NCI-H1417 (cell line): ENCODE measurements at regions not wholly inside any gene's neighbourhood (a gene's known extent, or its start where the extent isn't known, plus 50 kb on each side); places are given as distances from the start of the nearest gene placed in this dataset.

Experiments used
- DNase-seq, 3 experiments: peaks; one replicate each; lab custom pipeline; 2025; lab: John Stamatoyannopoulos, UW

GRCh38 chr4:13248621-13249298, 235.4 kb downstream of the RAB28 start:
- DNase-seq = no peak

DNA sequence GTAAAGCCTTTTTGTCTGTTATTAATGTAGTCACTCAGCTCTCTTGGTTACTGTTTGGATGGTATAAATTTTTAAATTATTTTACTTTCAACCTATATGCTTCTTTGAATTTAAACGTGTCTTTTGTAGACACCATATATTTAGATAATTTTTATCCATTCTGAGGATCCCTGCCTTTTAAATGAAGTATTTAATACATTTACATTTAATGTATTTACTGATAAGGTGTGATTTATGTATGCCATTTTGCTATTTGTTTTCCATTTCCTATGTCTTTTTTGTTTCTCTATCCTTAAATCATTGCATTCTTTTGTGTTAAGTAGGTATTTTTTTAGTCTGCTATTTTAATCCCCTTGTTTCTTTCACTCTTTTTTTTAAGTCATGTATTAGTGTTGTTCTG, 238.0 kb downstream of the RAB28 start:
- no peak for DNase-seq

DNA sequence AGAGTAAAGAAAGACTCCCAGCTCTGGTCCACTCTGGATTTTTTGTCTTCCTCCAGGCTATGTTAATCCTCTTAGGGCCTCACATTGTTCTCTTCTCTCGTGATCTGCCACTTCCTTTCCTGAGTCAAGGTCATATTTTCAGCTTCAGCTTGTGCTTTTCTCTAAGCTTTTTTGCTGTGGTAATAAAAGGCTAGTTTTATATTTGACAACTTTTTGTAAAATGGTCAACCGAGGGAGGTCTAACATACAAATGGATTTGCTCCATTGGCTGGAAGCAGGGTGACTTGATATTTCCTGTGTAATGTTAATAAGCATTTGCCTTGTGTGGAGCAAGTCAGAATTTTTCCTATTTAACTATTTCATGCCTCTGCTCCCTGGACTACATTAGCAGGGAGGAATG, 239.7 kb downstream of the RAB28 start:
- DNase-seq = no peak

GRCh38 chr4:13243152-13243551, 241.0 kb downstream of the RAB28 start:
- DNase-seq = no peak

GRCh38 chr4:13240066-13240465, 244.1 kb downstream of the RAB28 start:
- DNase-seq = no peak

DNA sequence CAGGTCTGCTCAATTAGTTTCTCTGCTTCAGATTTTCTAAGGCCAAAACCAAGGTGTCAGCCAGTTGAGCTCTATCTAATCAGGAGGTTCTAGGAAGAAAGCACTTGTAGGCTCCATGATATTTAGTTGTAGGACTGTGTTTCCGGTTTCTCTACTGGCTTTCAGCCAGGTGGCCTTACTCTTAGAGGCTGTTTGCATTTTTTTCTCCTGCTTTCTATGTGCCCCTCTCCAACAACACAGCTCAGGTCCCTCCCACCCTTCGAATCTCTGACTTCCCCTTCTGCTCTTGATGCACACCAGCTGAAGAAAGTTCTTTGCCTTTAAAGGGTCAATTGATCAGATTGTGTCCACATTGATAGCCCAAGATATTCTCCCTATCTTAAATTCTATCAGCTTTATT, 245.2 kb downstream of the RAB28 start:
- DNase-seq = no peak

- no peak for DNase-seq
Observed at GRCh38 chr4:13236485-13236884, 247.7 kb downstream of the RAB28 start.

DNA sequence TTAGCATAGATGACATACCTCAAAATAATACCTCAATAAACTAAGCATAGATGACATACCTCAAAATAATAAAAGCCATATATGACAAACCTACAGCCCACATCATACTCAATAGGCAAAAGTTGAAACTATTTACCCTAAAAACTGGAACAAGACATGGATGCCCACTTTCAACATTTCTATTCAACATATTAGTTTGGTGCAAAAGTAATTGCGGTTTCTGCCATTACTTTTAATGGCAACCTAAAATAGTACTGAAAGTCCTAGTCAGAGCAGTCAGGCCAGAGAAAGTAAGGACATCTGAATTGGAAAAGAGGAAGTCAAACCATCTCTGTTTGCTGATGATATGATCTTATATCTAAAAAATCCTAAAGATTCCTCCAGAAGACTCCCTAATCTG, 250.4 kb downstream of the RAB28 start:
- DNase-seq = no peak

- no peak for DNase-seq
Observed at GRCh38 chr4:13219971-13220370, 264.2 kb downstream of the RAB28 start.

DNA sequence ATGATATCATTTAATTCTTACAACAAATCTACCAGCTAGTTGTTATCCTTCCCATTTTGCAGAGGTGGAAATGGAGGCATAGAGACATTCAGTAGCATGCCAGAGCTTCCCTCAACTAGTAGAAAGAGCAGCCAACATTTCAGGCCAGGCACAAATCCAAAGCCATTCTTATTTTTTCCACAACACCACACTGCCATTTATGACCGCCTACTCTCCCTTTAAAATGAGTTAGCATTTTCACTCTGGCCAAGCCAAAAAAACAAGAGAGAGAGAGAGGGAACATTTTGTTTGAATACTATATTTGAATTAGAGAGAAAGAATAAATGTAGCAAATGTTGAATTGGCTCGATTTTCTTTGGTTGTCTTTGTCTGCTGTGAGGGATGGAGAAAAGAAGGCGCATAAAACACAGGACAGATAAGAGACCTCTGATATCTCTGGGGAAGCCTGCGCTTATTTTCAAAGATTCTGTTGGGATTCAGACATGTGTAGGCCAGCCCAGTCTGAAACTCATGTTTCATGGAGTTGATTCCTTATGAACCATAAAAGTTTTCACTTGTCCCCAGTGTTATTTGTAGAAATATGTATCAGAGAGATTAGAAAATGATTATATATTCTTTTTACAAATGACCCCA, 265.7 kb downstream of the RAB28 start:
- no peak for DNase-seq

DNA sequence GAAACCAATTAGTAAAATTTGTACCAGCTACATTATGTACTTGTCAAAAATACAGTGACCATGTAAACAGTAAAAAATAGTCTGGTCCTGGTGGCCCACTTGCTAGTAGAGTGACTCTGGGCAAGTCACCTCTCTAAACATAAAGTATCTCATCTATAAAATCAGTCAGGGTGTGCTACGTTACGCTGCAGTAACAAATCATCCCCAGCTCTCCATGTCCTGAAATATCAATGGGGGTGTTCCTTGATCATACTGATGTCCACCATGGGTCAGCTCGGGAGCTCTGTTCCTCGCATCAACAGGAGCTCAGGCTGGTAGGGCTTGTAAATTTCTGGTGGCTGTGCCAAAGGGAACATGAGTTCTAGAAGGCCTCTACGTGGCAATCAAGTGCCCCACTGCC, 268.6 kb downstream of the RAB28 start:
- no peak for DNase-seq

DNA sequence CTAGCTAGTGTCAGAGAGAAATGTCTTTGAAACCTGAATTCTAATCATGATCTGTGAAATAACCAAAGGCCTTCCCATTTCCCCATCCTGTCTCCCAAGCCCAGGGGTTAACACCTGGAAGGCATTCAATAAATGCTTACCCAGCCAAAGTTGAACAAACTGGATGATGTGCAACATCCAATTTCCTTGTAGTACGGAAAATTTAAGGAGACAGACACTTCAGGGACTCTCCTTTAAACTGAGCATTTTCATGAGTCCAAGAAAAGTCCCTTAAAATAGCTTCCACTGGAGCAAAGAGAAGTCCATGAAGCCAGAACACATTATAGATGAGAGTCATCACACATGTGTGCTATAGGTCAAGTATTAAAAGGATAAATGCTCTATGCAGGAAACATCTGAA, 271.2 kb downstream of the RAB28 start:
- no peak for DNase-seq

DNA sequence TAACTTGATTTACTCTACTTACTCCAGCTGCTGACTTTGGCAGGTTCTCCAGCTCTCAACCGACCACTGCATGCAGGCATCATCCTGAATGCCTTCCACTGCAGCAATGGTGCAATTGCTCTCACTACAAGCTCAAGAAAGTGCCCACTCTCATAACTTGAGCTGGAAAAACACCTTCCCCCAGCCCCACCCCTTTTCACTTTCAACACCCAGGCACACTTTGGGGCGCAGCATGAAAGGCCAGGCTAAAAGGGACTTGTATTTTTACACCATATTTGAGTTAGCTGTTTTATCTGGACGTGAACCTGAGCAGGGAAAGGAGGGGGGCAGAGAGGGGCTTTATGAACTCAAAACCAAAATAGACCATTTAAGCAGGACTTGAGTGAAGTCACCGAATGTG, 274.5 kb downstream of the RAB28 start:
- DNase-seq = no peak

DNA sequence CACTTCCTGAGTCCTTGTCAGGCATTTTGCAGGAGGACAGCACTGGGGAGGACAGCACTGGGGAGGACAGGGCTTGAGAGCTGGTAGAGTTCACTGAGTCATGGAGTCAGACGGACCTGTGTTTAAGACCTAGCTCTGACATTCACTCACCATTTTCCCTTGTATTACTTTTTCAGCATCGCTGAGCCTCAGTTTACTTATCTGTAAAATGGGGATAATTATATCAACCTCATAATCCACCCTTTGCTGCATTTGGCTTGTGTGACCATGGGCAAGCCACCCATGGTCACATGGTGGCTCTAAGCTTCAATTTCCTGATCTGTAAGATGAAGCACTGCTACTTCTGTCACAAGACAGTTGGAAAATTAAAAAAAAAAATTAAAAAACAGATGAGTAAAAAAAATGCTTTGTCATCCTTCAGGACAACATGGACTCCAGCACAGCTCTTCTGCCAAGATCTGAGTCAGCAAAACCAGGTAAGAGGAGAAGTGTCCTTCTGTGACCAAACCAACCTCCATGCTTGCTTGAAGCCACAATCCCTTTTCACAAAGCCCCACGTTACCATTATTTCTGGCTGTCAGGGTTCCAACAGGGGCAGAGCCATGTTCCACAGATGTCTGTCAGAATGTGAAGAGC, 275.5 kb downstream of the RAB28 start:
- no peak for DNase-seq

GRCh38 chr4:13207226-13207625, 276.9 kb downstream of the RAB28 start:
- DNase-seq = no peak

GRCh38 chr4:13203101-13203500, 281.0 kb downstream of the RAB28 start:
- no peak for DNase-seq

DNA sequence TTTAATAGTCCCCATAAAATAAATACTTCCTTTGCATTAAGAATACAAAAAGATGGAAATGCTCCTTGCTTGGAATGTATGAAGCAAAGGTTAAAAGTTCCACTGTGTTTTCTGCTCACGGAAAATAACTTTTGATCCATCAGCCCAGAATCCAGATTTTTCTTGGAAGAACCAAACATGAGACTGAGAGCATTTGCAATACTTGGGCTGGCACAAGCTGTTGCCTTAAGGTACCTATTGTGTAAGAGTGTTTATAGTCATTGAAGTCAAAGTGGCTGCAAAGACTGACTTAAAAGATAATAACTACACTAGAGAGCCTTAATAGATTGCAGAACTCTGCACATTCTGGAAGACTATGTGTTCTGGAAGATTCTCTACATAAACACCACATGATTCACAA, 281.4 kb downstream of the RAB28 start:
- no peak for DNase-seq

DNA sequence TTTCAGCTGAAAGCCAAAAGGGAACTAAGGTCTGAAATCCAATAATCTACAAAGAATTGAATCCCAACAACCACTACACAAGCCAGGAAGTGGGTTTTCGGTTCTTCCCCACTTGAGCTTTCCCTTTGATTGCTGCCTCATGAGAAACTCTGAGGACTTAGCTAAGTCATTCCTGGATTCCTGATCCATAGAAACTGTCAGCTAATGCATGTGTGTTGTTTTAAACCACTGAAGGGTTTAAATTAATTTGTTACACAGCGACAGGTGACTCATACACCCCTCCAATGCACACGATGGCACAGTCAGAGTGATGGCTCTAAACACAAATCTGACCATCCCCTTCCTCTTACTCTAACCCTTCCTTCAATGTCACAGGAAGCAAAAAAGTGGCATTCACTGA, 282.9 kb downstream of the RAB28 start:
- no peak for DNase-seq

DNA sequence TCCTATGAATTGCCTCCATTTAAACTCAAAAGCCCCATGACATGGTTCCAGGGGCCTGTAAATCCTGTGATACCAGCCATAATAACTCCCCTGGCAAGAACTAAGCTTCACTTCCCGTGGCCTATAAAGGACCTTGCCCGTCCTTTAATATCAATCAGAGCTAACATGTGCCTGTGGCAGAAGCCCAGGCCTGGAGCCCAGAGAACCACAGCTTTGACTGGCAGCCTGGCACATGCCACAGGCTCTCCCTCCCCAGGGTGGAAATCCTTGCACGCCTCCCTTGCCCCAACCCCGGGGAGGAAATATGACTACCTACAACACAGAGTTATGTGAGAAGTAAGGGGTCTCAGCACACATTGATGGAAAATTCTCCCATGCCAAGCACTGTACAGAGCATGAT, 287.4 kb downstream of the RAB28 start:
- no peak for DNase-seq

GRCh38 chr4:13193662-13194061, 290.5 kb downstream of the RAB28 start:
- no peak for DNase-seq

- DNase-seq = no peak
Observed at GRCh38 chr4:13190093-13190721, 293.9 kb downstream of the RAB28 start.

DNA sequence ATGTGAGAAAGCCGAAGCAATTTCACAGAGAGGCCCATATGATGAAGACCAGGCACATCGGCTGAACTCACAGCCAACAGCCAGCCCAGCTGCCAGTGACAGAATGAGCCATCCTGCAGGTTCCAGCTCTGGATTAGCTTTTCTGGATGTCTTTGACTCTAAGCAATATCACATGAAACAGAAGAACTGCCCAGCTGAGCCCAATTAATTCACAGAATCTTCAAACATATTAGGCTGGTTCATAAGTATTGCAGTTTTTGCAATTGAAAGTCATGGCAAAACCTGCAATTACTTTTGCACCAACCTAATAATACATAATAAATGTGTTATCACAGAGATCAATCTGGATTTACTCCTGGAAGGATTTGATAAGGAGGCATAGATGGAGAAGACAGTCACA, 299.9 kb downstream of the RAB28 start:
- no peak for DNase-seq

DNA sequence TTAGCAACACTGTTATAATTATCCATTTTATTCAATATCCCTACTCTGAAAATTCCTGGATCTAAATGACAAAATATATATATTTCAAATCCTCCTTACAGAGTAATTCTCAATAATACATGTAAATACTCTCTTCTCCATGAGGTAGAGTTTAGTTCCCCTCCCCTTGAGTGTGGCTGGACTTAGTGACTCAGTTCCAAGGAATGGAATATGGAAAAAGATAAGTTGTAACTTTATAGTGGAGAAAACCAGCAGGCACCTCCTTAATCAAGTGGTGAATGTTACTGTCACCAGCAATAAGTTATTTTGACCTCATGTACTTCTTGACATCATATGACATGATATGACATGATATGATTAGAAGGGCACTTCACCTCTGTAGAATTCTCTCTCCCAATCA, 302.0 kb downstream of the RAB28 start:
- no peak for DNase-seq
